H1 (cell line): ENCODE measurements at regions not wholly inside any gene's neighbourhood (a gene's known extent, or its start where the extent isn't known, plus 50 kb on each side); places are given as distances from the start of the nearest gene placed in this dataset.

Source experiments
- CTCF ChIA-PET: fragments of 300-600 bp; sonication (Branson Sonifier 250); formaldehyde crosslinking; loops from one replicate; lab custom pipeline; 2021; ENCODE audit not compliant: partially characterized antibody; lab: Charles Lee
- POLR2A ChIA-PET: fragments of 300-600 bp; sonication (Branson Sonifier 250); formaldehyde crosslinking; loops from one replicate; lab custom pipeline; 2021; ENCODE audit warnings: inconsistent platforms; ENCODE audit not compliant: partially characterized antibody; lab: Charles Lee
- DNase-seq, 2 experiments: peaks; one replicate each; pipeline versions ENCODE4 v3.0.0 to v3.0.0-alpha.2; 2010 to 2022; ENCODE audit warnings: low spot score in 2 of 2, low read depth in 1 of 2, mixed read lengths in 1 of 2
- FAIRE-seq: peaks from 2 replicates; lab custom pipeline; 2011; peaks lifted over from hg19 to GRCh38; lab: Jason Lieb, UNC
- H2AFZ ChIP-seq: 2 replicates; pipeline ENCODE4 v1.8.1; 2012; ENCODE audit warnings: low read length, inconsistent platforms
- H2AK5ac ChIP-seq: 2 replicates; pipeline ENCODE4 v1.6.1; 2013; ENCODE audit warnings: low read depth, low read length
- H2BK120ac ChIP-seq: replicated peaks from 2 replicates; pipeline ENCODE3; 2013; ENCODE audit warnings: low read depth, low read length, inconsistent platforms
- H2BK12ac ChIP-seq: 2 replicates; pipeline ENCODE4 v1.6.1; 2013; ENCODE audit warnings: low read depth, low read length
- H2BK15ac ChIP-seq: 2 replicates; pipeline ENCODE4 v1.6.1; 2013; ENCODE audit warnings: low read length
- H2BK20ac ChIP-seq: 2 replicates; pipeline ENCODE4 v1.6.1; 2013; ENCODE audit warnings: low read length
- H2BK5ac ChIP-seq: 2 replicates; pipeline ENCODE4 v1.6.1; 2013; ENCODE audit warnings: low read depth, low read length
- H3K14ac ChIP-seq: 2 replicates; pipeline ENCODE4 v1.6.1; 2013; ENCODE audit warnings: inconsistent platforms; ENCODE audit not compliant: insufficient read length
- H3K18ac ChIP-seq: 2 replicates; pipeline ENCODE4 v1.6.1; 2013; ENCODE audit warnings: low read length; ENCODE audit errors: extremely low read depth
- H3K23ac ChIP-seq: 2 replicates; pipeline ENCODE4 v1.6.1; 2013; ENCODE audit warnings: inconsistent platforms; ENCODE audit not compliant: insufficient read length
- H3K23me2 ChIP-seq: 2 replicates; pipeline ENCODE4 v1.6.1; 2013; ENCODE audit warnings: low read depth, low read length
- H3K27ac ChIP-seq: 2 replicates; pipeline ENCODE4 v1.6.1; 2011; ENCODE audit warnings: low read depth, low read length, inconsistent platforms
- H3K27me3 ChIP-seq, 4 experiments: replicated peaks in 1 of 4; 1 replicate in 1 of 4; 2 replicates in 3 of 4; pipeline versions ENCODE4 v1.6.1 to v1.8.1; 2011 to 2013; ENCODE audit warnings: low read length in 3 of 4, mild to moderate bottlenecking in 3 of 4, inconsistent platforms in 2 of 4, mixed read lengths in 2 of 4, moderate library complexity in 1 of 4; ENCODE audit not compliant: control insufficient read depth in 3 of 4, insufficient read depth in 3 of 4; ENCODE audit errors: extremely low read depth in 1 of 4
- H3K36me3 ChIP-seq, 4 experiments: 2 replicates each; pipeline versions ENCODE4 v1.6.1 to v1.8.1; 2011 to 2013; ENCODE audit warnings: mild to moderate bottlenecking in 4 of 4, low read length in 3 of 4, moderate library complexity in 2 of 4, control low read depth in 1 of 4, inconsistent platforms in 1 of 4; ENCODE audit not compliant: insufficient read depth in 4 of 4, control insufficient read depth in 2 of 4
- H3K4ac ChIP-seq: replicated peaks from 2 replicates; pipeline ENCODE3; 2013; ENCODE audit warnings: low read length, low read depth, mixed read lengths, inconsistent platforms; ENCODE audit not compliant: insufficient read length
- H3K4me1 ChIP-seq, 4 experiments: replicated peaks in 1 of 4; 1 replicate in 1 of 4; 2 replicates in 3 of 4; pipeline versions ENCODE4 v1.6.1 to v1.8.1; 2011 to 2013; ENCODE audit warnings: low read length in 3 of 4, inconsistent platforms in 2 of 4, mixed read lengths in 1 of 4; ENCODE audit not compliant: insufficient read depth in 4 of 4, control insufficient read depth in 3 of 4
- H3K4me2 ChIP-seq, 2 experiments: 2 replicates each; pipeline versions ENCODE4 v1.6.1 to v1.8.1; 2011 to 2013; ENCODE audit warnings: low read depth in 2 of 2, low read length in 2 of 2, control low read depth in 1 of 2, inconsistent platforms in 1 of 2, mild to moderate bottlenecking in 1 of 2; ENCODE audit not compliant: insufficient read depth in 1 of 2
- H3K4me3 ChIP-seq, 4 experiments: fragments of 200-600, 300-600 bp in 1 of 4; sonication (generic), shearing (Covaris generic), sonication (Bioruptor Twin) in 1 of 4; 2 replicates each; pipeline versions ENCODE4 v1.5.1 to v1.8.1; 2011 to 2016; ENCODE audit warnings: low read length in 4 of 4, low read depth in 3 of 4, control low read depth in 2 of 4, inconsistent platforms in 2 of 4, mild to moderate bottlenecking in 2 of 4, mixed read lengths in 1 of 4, moderate library complexity in 1 of 4; ENCODE audit not compliant: insufficient read depth in 2 of 4; ENCODE audit errors: extremely low read depth in 1 of 4
- H3K56ac ChIP-seq: replicated peaks from 2 replicates; pipeline ENCODE3; 2013; ENCODE audit warnings: low read depth, mild to moderate bottlenecking, mixed read lengths, low read length, inconsistent platforms; ENCODE audit not compliant: insufficient read length
- H3K79me1 ChIP-seq: 2 replicates; pipeline ENCODE4 v1.6.1; 2013; ENCODE audit warnings: low read depth, low read length, control low read depth
- H3K79me2 ChIP-seq, 2 experiments: 2 replicates each; pipeline versions ENCODE4 v1.6.1 to v1.8.1; 2012 to 2013; ENCODE audit warnings: low read length in 2 of 2, mild to moderate bottlenecking in 2 of 2, inconsistent platforms in 1 of 2; ENCODE audit not compliant: insufficient read depth in 2 of 2, control insufficient read depth in 1 of 2
- H3K9ac ChIP-seq, 4 experiments: replicated peaks in 1 of 4; 1 replicate in 1 of 4; 2 replicates in 3 of 4; pipeline versions ENCODE4 v1.6.1 to v1.8.1; 2011 to 2013; ENCODE audit warnings: low read depth in 3 of 4, low read length in 3 of 4, control low read depth in 2 of 4, mild to moderate bottlenecking in 2 of 4, moderate library complexity in 2 of 4, inconsistent platforms in 1 of 4; ENCODE audit errors: extremely low read depth in 1 of 4
- H3K9me3 ChIP-seq, 2 experiments: 2 replicates each; pipeline versions ENCODE4 v1.6.1 to v1.8.1; 2012 to 2013; ENCODE audit warnings: mild to moderate bottlenecking in 2 of 2, moderate library complexity in 2 of 2, control low read depth in 1 of 2, inconsistent platforms in 1 of 2, low read depth in 1 of 2, low read length in 1 of 2, mixed read lengths in 1 of 2; ENCODE audit not compliant: insufficient read depth in 2 of 2
- H4K20me1 ChIP-seq, 2 experiments: replicated peaks in 1 of 2; 2 replicates each; pipeline versions ENCODE3 to v1.8.1; 2011 to 2013; ENCODE audit warnings: inconsistent platforms in 2 of 2, low read length in 2 of 2, mild to moderate bottlenecking in 1 of 2; ENCODE audit not compliant: insufficient read depth in 2 of 2, control insufficient read depth in 1 of 2
- H4K5ac ChIP-seq: 2 replicates; pipeline ENCODE4 v1.6.1; 2013; ENCODE audit warnings: low read length, low read depth, mixed read lengths, inconsistent platforms; ENCODE audit not compliant: insufficient read length
- H4K8ac ChIP-seq: 2 replicates; pipeline ENCODE4 v1.8.0; 2013; ENCODE audit warnings: mild to moderate bottlenecking, moderate library complexity, low read length, inconsistent platforms; ENCODE audit not compliant: insufficient read depth; ENCODE audit errors: extremely low read depth
- H4K91ac ChIP-seq: replicated peaks from 2 replicates; pipeline ENCODE3; 2013; ENCODE audit warnings: low read length, mixed read lengths, inconsistent platforms; ENCODE audit not compliant: insufficient read length
- BACH1 ChIP-seq: IDR thresholded peaks from 2 replicates; pipeline ENCODE4 v1.6.1; 2012; ENCODE audit warnings: low read length, improper control_type of control experiment
- CTBP2 ChIP-seq: IDR thresholded peaks from 2 replicates; pipeline ENCODE4 v1.7.0; 2011; ENCODE audit warnings: borderline replicate concordance, mild to moderate bottlenecking, moderate library complexity, mixed read lengths, low read length; ENCODE audit not compliant: insufficient read depth, insufficient read length
- E2F6 ChIP-seq: IDR thresholded peaks from 2 replicates; pipeline ENCODE4 v1.6.1; 2012; ENCODE audit warnings: inconsistent platforms
- SAP30 ChIP-seq: fragments of 300-600 bp; sonication (generic); IDR thresholded peaks from 2 replicates; pipeline ENCODE4 v1.7.1; 2012; ENCODE audit warnings: low read length, moderate library complexity, mild to moderate bottlenecking, inconsistent platforms; ENCODE audit not compliant: insufficient read depth, insufficient replicate concordance
- TAF1 ChIP-seq: IDR thresholded peaks from 2 replicates; pipeline ENCODE4 v1.6.1; 2011; ENCODE audit warnings: mild to moderate bottlenecking, low read depth, low read length
- WGBS, 2 experiments: shearing (Covaris generic) in 1 of 2; methylation state at CpG; one replicate each; pipeline versions ENCODE4 v1.1.6 to v1.1.7; 2013 to 2015; ENCODE audit warnings: low lambda C conversion rate in 2 of 2, mixed read lengths in 2 of 2, inconsistent platforms in 1 of 2, low coverage in 1 of 2, missing lambda C conversion rate in 1 of 2; ENCODE audit not compliant: insufficient replicate concordance in 2 of 2, insufficient coverage in 1 of 2, insufficient read length in 1 of 2; ENCODE audit errors: extremely low coverage in 1 of 2, missing lambda C conversion rate in 1 of 2; 5-methylcytosine and 5-hydroxymethylcytosine counted together

- H3K36me3 ChIP-seq: no peaks in the 10 kb centered on the region
- H3K9me3 ChIP-seq: no peaks in the 10 kb centered on the region
- no peak overlapping the region for H3K56ac ChIP-seq
- no peak overlapping the region for H2AFZ ChIP-seq
- H4K8ac ChIP-seq: no peak overlapping the region
- no peaks in the 10 kb centered on the region for H3K27me3 ChIP-seq
- no peak overlapping the region for H4K91ac ChIP-seq
- no peak overlapping the region for H3K23ac ChIP-seq
- H2BK12ac ChIP-seq: no peak overlapping the region
- WGBS, 2 experiments: 85% methylated on average over 6 of the region's 6 CpGs; no CpG with 5 or more reads in 1 of the 2 experiments
- no peak overlapping the region for H2AK5ac ChIP-seq
- no peak overlapping the region for H2BK15ac ChIP-seq
- no peak overlapping the region for H3K27ac ChIP-seq
- FAIRE-seq: no peak
- no peak overlapping the region for H4K5ac ChIP-seq
- H3K79me1 ChIP-seq: no peaks in the 10 kb centered on the region
- H3K4me1 ChIP-seq: no peaks in the 10 kb centered on the region
- no peak overlapping the region for H3K18ac ChIP-seq
- no peak overlapping the region for H3K4me3 ChIP-seq
- H3K79me2 ChIP-seq: no peaks in the 10 kb centered on the region
- no peak overlapping the region for H2BK20ac ChIP-seq
- H3K23me2 ChIP-seq: no peaks in the 10 kb centered on the region
- no peak overlapping the region for H3K4ac ChIP-seq
- no peak overlapping the region for H3K4me2 ChIP-seq
- no peak overlapping the region for H2BK5ac ChIP-seq
- H4K20me1 ChIP-seq: no peaks in the 10 kb centered on the region
- H2BK120ac ChIP-seq: no peak overlapping the region
- ChIA-PET POLR2A (no interaction called here), CTCF (interaction anchor here (0.6 kb wide), 1 partner anchor 121 kb away, joined by 3 read pairs; no protein-coding TSS in a partner anchor)
- no peak for TF ChIP-seq TAF1
- TF ChIP-seq CTBP2: no peak
- TF ChIP-seq SAP30: no peak
- TF ChIP-seq E2F6: no peak
- TF ChIP-seq BACH1: no peak
- no peak overlapping the region for H3K14ac ChIP-seq
- DNase-seq: no peak
- no peak overlapping the region for H3K9ac ChIP-seq
Observed at GRCh38 chr11:109547356-109548027, 125.5 kb downstream of the C11orf87 start.
